ENCODE measurements at regions not wholly inside any gene's neighbourhood (a gene's known extent, or its start where the extent isn't known, plus 50 kb on each side); places are given as distances from the start of the nearest gene placed in this dataset.

DNA sequence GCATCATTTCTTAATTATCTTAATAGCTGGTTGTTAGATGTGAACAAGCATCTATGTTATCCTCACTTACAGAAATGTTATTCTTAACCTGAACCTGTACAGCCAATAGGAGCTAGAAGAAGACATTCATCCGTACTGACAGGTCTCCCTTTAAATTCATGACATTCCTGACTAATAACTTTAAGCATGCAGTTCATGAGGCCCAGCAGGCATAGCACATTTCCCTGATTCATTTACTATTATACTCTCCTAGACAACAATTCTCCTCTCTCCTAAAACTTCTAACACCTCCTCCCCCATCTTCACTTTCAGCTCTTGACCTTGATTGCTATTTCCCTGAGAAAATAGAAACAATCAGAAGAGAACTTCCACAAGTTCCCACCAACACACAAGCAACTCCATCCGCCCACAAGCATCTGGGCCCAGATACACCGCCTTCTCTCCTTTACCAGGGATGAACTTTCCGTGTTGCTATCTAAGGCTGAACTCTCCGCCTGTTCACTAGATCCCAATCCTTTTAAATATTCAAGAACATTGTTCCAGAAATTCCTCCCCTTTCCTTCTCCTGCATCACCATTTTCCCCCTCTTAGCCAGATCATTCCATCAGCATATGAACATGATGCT, 62.9 kb upstream of the SPRED1 start:
- no peak overlapping the region for H3K4me3 ChIP-seq (ENCODE audit: control insufficient read depth, low read depth, low read length)
- DNase-seq (ENCODE audit: low read depth): no peak
- TF ChIP-seq, protein P1, sequence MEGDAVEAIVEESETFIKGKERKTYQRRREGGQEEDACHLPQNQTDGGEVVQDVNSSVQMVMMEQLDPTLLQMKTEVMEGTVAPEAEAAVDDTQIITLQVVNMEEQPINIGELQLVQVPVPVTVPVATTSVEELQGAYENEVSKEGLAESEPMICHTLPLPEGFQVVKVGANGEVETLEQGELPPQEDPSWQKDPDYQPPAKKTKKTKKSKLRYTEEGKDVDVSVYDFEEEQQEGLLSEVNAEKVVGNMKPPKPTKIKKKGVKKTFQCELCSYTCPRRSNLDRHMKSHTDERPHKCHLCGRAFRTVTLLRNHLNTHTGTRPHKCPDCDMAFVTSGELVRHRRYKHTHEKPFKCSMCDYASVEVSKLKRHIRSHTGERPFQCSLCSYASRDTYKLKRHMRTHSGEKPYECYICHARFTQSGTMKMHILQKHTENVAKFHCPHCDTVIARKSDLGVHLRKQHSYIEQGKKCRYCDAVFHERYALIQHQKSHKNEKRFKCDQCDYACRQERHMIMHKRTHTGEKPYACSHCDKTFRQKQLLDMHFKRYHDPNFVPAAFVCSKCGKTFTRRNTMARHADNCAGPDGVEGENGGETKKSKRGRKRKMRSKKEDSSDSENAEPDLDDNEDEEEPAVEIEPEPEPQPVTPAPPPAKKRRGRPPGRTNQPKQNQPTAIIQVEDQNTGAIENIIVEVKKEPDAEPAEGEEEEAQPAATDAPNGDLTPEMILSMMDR (IDR thresholded peaks at IDR 0.05; ENCODE audit: control insufficient read depth, insufficient read depth, low read depth, low read length, missing control alignments): no peak

DNA sequence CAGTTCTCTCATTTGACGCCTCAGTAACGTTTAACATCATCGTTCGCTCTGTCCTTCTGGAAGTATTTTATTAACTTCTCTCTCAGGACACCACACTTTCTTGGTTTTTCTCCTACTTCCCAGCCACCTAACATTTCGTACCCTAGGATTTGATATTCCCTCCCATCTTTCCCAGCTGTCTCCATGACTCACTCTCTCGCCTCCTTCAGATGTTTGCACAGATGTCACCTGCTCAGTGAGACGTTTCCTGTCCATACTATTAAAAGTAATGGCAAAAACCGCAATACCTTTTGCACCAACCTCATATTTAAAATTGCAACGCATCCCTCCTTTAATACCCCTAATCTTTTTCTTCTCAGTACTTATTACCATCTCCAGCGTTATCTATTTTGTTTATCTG, 62.1 kb upstream of the SPRED1 start:
- no peak overlapping the region for H3K4me3 ChIP-seq (ENCODE audit: control insufficient read depth, low read depth, low read length)
- no peak for DNase-seq (ENCODE audit: low read depth)

DNA sequence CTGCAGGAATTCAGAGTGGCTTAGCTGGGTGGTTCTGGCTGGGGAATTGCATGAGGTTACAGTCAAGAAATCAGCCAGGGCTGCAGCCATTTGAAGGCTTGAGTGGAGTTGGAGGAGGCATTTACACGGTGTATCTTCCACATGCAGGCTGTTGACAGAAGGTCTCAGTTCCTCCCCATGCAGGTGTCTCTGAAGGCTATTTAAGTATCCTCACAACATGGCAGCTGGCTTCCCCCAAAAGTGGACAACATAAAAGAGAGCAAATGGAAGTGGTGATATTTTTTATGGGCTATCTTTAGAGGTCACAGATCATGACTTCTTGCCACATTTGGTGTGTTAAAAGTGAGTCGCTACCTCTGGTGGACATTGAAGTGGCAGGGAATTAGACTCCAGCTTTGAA, 60.1 kb upstream of the SPRED1 start:
- TF ChIP-seq, protein P1 (IDR thresholded peaks at IDR 0.05; ENCODE audit: control insufficient read depth, insufficient read depth, low read depth, low read length, missing control alignments): no peak
- no peak for DNase-seq (ENCODE audit: low read depth)

More for the DNA sequence above, 62.1 kb upstream of the SPRED1 start:
- TF ChIP-seq, protein P1 (IDR thresholded peaks at IDR 0.05; ENCODE audit: control insufficient read depth, insufficient read depth, low read depth, low read length, missing control alignments): no peak

GRCh38 chr15:38193496-38193895, 59.1 kb upstream of the SPRED1 start:
- H3K4me3 ChIP-seq (ENCODE audit: control insufficient read depth, low read depth, low read length): no peak overlapping the region
- TF ChIP-seq, protein P1 (IDR thresholded peaks at IDR 0.05; ENCODE audit: control insufficient read depth, insufficient read depth, low read depth, low read length, missing control alignments): no peak
- no peak for DNase-seq (ENCODE audit: low read depth)

More for the DNA sequence above, 60.1 kb upstream of the SPRED1 start:
- no peak overlapping the region for H3K4me3 ChIP-seq (ENCODE audit: control insufficient read depth, low read depth, low read length)

DNA sequence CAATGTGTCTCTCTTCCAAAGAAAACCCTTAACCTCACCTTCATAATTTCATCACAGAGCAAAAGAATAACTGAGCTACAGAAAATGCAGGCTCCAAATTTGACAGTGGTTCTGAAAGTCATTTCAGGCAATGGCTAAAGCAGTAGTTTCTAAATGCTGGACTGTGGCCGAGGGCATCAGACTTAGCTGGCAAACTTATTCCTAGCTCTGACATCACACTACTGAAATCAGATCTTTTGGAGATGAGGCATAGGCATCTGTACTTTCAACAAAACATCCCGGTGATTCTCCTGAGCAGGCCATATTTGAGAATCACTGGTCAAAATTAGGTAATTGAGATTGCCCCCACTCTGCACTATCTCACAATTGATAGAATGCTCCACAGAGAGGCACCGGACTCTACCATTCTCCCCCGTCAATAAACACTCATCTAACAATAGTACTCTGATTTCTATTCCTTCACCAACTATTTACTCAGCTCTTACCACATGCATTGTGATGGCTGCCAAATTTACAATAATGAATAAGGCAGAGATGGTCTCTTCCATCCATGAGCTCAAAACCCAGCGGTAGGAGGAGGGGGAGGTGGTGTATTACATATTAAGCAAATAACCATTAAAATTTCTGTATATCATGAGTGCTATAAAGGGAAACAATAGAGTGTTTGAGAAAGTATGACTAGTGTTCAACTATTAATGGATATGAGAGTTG, 57.3 kb upstream of the SPRED1 start:
- TF ChIP-seq, protein P1 (IDR thresholded peaks at IDR 0.05; ENCODE audit: control insufficient read depth, insufficient read depth, low read depth, low read length, missing control alignments): no peak
- no peak overlapping the region for H3K4me3 ChIP-seq (ENCODE audit: control insufficient read depth, low read depth, low read length)
- no peak for DNase-seq (ENCODE audit: low read depth)

DNA sequence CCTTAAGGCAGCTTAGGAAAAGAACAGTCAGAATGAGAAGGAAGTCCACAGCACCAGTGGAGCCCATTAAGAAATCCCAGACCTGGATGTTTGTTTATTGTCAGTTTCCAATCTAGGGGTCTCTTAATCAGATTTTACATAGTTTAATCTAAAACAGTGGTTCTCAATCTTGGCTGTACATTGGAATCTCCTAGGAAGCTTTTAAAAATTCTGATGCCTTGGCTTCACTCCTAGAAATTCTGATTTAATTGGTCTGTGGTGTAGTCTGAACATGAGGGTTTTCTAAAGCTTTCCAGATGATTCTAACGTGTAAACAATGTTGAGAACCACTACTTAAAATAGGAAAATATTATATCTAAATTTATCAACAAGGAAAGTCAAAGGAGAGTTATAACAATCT, 56.6 kb upstream of the SPRED1 start:
- peak; percentile 24 for DNase-seq (ENCODE audit: low read depth)
- TF ChIP-seq, protein P1 (IDR thresholded peaks at IDR 0.05; ENCODE audit: control insufficient read depth, insufficient read depth, low read depth, low read length, missing control alignments): no peak
- H3K4me3 ChIP-seq (ENCODE audit: control insufficient read depth, low read depth, low read length): no peak overlapping the region

All from AG09309 (cell line).